GM23338 (cell line): ENCODE measurements at regions not wholly inside any gene's neighbourhood (a gene's known extent, or its start where the extent isn't known, plus 50 kb on each side); places are given as distances from the start of the nearest gene placed in this dataset.

Experiments used
- ATAC-seq: fragments of 200-7000 bp; cut with Tn5 transposase; 3 replicates; pipeline ENCODE4 v1.9.1; 2020
- DNase-seq: peaks from one replicate; pipeline ENCODE4 v3.0.0-alpha.2; 2015; ENCODE audit warnings: low spot score
- H2AFZ ChIP-seq: fragments of 200-600 bp; sonication (generic); 2 replicates; pipeline ENCODE4 v1.8.0; 2016; ENCODE audit warnings: antibody characterized with exemption, mild to moderate bottlenecking, moderate library complexity
- H3F3A ChIP-seq: fragments of 200-600 bp; sonication (generic); replicated peaks from 2 replicates; pipeline ENCODE4 v1.8.0; 2017; ENCODE audit warnings: antibody characterized with exemption, mixed run types, low read depth
- H3K27ac ChIP-seq: fragments of 200-600 bp; sonication (generic); 2 replicates; pipeline ENCODE4 v1.6.1; 2016; ENCODE audit warnings: low read depth
- H3K27me3 ChIP-seq: fragments of 200-600 bp; sonication (generic); 2 replicates; pipeline ENCODE4 v1.8.0; 2016; ENCODE audit warnings: mild to moderate bottlenecking, mixed run types, moderate library complexity; ENCODE audit not compliant: insufficient read depth
- H3K36me3 ChIP-seq: fragments of 200-600 bp; sonication (generic); 2 replicates; pipeline ENCODE4 v1.8.0; 2016; ENCODE audit warnings: mild to moderate bottlenecking; ENCODE audit not compliant: insufficient read depth
- H3K4me1 ChIP-seq: fragments of 200-600 bp; sonication (generic); 2 replicates; pipeline ENCODE4 v1.8.0; 2016; ENCODE audit warnings: mild to moderate bottlenecking, moderate library complexity; ENCODE audit not compliant: insufficient read depth
- H3K4me2 ChIP-seq: fragments of 200-600 bp; sonication (generic); 2 replicates; pipeline ENCODE4 v1.7.1; 2017; ENCODE audit warnings: mixed run types
- H3K4me3 ChIP-seq: fragments of 200-600 bp; sonication (generic); 2 replicates; pipeline ENCODE4 v1.6.1; 2016; ENCODE audit warnings: mixed run types
- H3K79me2 ChIP-seq: fragments of 200-600 bp; sonication (generic); replicated peaks from 2 replicates; pipeline ENCODE4 v1.8.0; 2017; ENCODE audit warnings: mild to moderate bottlenecking; ENCODE audit not compliant: insufficient read depth
- H3K9me2 ChIP-seq: fragments of 200-600 bp; sonication (generic); 2 replicates; pipeline ENCODE4 v1.8.0; 2017; ENCODE audit not compliant: insufficient read depth
- H4K20me1 ChIP-seq: fragments of 200-600 bp; sonication (generic); replicated peaks from 2 replicates; pipeline ENCODE4 v1.8.0; 2017; ENCODE audit warnings: mild to moderate bottlenecking; ENCODE audit not compliant: insufficient read depth
- H3K27ac Mint-ChIP-seq: 2 replicates; pipeline ENCODE4 v1.8.0; 2020; ENCODE audit warnings: inconsistent platforms, mild to moderate bottlenecking, moderate library complexity, mixed read lengths
- H3K27me3 Mint-ChIP-seq: 3 replicates; pipeline ENCODE4 v1.8.0; 2022; ENCODE audit warnings: low read depth, mild to moderate bottlenecking, moderate library complexity, mixed read lengths, inconsistent platforms; ENCODE audit not compliant: insufficient read depth, poor library complexity
- H3K36me3 Mint-ChIP-seq: 3 replicates; pipeline ENCODE4 v1.8.0; 2021; ENCODE audit warnings: low read depth, mild to moderate bottlenecking, inconsistent platforms, moderate library complexity, mixed read lengths
- H3K4me1 Mint-ChIP-seq: 3 replicates; pipeline ENCODE4 v1.8.0; 2020; ENCODE audit warnings: mild to moderate bottlenecking, inconsistent platforms, mixed read lengths
- H3K4me3 Mint-ChIP-seq: 3 replicates; pipeline ENCODE4 v1.8.0; 2021; ENCODE audit warnings: moderate library complexity, mild to moderate bottlenecking, inconsistent platforms, mixed read lengths
- H3K9me3 Mint-ChIP-seq: 3 replicates; pipeline ENCODE4 v1.8.0; 2020; ENCODE audit warnings: moderate library complexity, mild to moderate bottlenecking, inconsistent platforms, mixed read lengths
- CREB1 ChIP-seq: fragments of 250-450 bp; sonication (Bioruptor Pico); IDR thresholded peaks from 2 replicates; pipeline ENCODE4 v1.5.0; 2020; ENCODE audit warnings: low read depth, mild to moderate bottlenecking, moderate library complexity
- CTCF ChIP-seq, 2 experiments: fragments of 200-600 bp in 1 of 2; sonication (generic) in 1 of 2; conservative IDR thresholded peaks; 2 replicates each; pipeline versions ENCODE4 v1.5.1 to v1.6.1; 2016 to 2017; ENCODE audit warnings: antibody characterized with exemption in 2 of 2, low read depth in 2 of 2, mild to moderate bottlenecking in 2 of 2, moderate library complexity in 1 of 2
- EZH2 ChIP-seq: fragments of 200-600 bp; sonication (generic); IDR thresholded peaks from one replicate; pipeline ENCODE4 v1.8.0; 2017; ENCODE audit warnings: antibody characterized with exemption, mild to moderate bottlenecking, low read depth; ENCODE audit not compliant: unreplicated experiment
- EZH2phosphoT487 ChIP-seq: fragments of 200-600 bp; sonication (generic); IDR thresholded peaks from one replicate; pipeline ENCODE4 v1.8.1; 2018; ENCODE audit warnings: antibody characterized with exemption; ENCODE audit not compliant: unreplicated experiment
- JUNB ChIP-seq: IDR thresholded peaks from one replicate; pipeline ENCODE4 v1.6.1; 2016; ENCODE audit warnings: antibody characterized with exemption; ENCODE audit not compliant: unreplicated experiment
- NANOG ChIP-seq: IDR thresholded peaks from 2 replicates; pipeline ENCODE4 v1.6.1; 2016; ENCODE audit warnings: antibody characterized with exemption, borderline replicate concordance
- POLR2AphosphoS5 ChIP-seq: IDR thresholded peaks from 2 replicates; pipeline ENCODE4 v1.6.1; 2016; ENCODE audit warnings: antibody characterized with exemption, low read depth
- REST ChIP-seq: IDR thresholded peaks from one replicate; pipeline ENCODE4 v1.6.1; 2018; ENCODE audit warnings: antibody characterized with exemption; ENCODE audit not compliant: unreplicated experiment
- STAT1 ChIP-seq: IDR thresholded peaks from one replicate; pipeline ENCODE4 v1.6.1; 2016; ENCODE audit warnings: antibody characterized with exemption; ENCODE audit not compliant: unreplicated experiment
- ZNF114 ChIP-seq: fragments of 250-450 bp; sonication (Bioruptor Pico); IDR thresholded peaks from 2 replicates; pipeline ENCODE4 v1.5.0; 2020; ENCODE audit warnings: mild to moderate bottlenecking, moderate library complexity
- ZNF331 ChIP-seq: fragments of 250-450 bp; sonication (Bioruptor Pico); IDR thresholded peaks from 2 replicates; pipeline ENCODE4 v1.5.0; 2020; ENCODE audit warnings: low read depth, mild to moderate bottlenecking, moderate library complexity
- TF ChIP-seq, protein P1 (sequence below): IDR thresholded peaks from 2 replicates; pipeline ENCODE4 v1.6.1; 2016; ENCODE audit warnings: antibody characterized with exemption
- TF ChIP-seq, protein P2 (sequence below): fragments of 250-450 bp; sonication (Bioruptor Pico); IDR thresholded peaks from 2 replicates; pipeline ENCODE4 v1.5.0; 2020; ENCODE audit warnings: mild to moderate bottlenecking, moderate library complexity

GRCh38 chr2:142748559-142749099 lies 128.8 kb upstream of the KYNU start:
- Mint-ChIP-seq H3K4me1 (no peaks in the 10 kb centered on the region), H3K4me3 (no peak overlapping the region), H3K27ac (no peak overlapping the region), H3K9me3 (no peaks in the 10 kb centered on the region; the same call in 2 of the 3 replicates), H3K36me3 (no peaks in the 10 kb centered on the region), H3K27me3 (peaks cover 2% of the 10 kb centered on the region)
- no peaks in the 10 kb centered on the region for H3K36me3 ChIP-seq
- no peaks in the 10 kb centered on the region for H3K4me1 ChIP-seq
- H3K27me3 ChIP-seq: no peaks in the 10 kb centered on the region
- H3K9me2 ChIP-seq: peaks cover 9% of the 10 kb centered on the region; the same call in 1 of the 2 replicates
- no peak for ATAC-seq
- H3K4me3 ChIP-seq: no peak overlapping the region
- no peak overlapping the region for H3K4me2 ChIP-seq
- H3F3A ChIP-seq: no peaks in the 10 kb centered on the region
- H2AFZ ChIP-seq: no peak overlapping the region
- TF ChIP-seq POLR2AphosphoS5 (no peak), ZNF331 (CRISPR knock-in tag) (no peak), NANOG (no peak), EZH2 (no peak), EZH2phosphoT487 (no peak), JUNB (no peak), REST (no peak), CREB1 (CRISPR knock-in tag) (no peak), CTCF (conservative IDR thresholded peaks at IDR 0.05; ENCODE audit: low read depth in 2 of 2) (no peak), ZNF114 (CRISPR knock-in tag) (no peak), STAT1 (no peak)
- TF ChIP-seq, protein P1, sequence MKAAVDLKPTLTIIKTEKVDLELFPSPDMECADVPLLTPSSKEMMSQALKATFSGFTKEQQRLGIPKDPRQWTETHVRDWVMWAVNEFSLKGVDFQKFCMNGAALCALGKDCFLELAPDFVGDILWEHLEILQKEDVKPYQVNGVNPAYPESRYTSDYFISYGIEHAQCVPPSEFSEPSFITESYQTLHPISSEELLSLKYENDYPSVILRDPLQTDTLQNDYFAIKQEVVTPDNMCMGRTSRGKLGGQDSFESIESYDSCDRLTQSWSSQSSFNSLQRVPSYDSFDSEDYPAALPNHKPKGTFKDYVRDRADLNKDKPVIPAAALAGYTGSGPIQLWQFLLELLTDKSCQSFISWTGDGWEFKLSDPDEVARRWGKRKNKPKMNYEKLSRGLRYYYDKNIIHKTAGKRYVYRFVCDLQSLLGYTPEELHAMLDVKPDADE: no peak
- TF ChIP-seq, protein P2, sequence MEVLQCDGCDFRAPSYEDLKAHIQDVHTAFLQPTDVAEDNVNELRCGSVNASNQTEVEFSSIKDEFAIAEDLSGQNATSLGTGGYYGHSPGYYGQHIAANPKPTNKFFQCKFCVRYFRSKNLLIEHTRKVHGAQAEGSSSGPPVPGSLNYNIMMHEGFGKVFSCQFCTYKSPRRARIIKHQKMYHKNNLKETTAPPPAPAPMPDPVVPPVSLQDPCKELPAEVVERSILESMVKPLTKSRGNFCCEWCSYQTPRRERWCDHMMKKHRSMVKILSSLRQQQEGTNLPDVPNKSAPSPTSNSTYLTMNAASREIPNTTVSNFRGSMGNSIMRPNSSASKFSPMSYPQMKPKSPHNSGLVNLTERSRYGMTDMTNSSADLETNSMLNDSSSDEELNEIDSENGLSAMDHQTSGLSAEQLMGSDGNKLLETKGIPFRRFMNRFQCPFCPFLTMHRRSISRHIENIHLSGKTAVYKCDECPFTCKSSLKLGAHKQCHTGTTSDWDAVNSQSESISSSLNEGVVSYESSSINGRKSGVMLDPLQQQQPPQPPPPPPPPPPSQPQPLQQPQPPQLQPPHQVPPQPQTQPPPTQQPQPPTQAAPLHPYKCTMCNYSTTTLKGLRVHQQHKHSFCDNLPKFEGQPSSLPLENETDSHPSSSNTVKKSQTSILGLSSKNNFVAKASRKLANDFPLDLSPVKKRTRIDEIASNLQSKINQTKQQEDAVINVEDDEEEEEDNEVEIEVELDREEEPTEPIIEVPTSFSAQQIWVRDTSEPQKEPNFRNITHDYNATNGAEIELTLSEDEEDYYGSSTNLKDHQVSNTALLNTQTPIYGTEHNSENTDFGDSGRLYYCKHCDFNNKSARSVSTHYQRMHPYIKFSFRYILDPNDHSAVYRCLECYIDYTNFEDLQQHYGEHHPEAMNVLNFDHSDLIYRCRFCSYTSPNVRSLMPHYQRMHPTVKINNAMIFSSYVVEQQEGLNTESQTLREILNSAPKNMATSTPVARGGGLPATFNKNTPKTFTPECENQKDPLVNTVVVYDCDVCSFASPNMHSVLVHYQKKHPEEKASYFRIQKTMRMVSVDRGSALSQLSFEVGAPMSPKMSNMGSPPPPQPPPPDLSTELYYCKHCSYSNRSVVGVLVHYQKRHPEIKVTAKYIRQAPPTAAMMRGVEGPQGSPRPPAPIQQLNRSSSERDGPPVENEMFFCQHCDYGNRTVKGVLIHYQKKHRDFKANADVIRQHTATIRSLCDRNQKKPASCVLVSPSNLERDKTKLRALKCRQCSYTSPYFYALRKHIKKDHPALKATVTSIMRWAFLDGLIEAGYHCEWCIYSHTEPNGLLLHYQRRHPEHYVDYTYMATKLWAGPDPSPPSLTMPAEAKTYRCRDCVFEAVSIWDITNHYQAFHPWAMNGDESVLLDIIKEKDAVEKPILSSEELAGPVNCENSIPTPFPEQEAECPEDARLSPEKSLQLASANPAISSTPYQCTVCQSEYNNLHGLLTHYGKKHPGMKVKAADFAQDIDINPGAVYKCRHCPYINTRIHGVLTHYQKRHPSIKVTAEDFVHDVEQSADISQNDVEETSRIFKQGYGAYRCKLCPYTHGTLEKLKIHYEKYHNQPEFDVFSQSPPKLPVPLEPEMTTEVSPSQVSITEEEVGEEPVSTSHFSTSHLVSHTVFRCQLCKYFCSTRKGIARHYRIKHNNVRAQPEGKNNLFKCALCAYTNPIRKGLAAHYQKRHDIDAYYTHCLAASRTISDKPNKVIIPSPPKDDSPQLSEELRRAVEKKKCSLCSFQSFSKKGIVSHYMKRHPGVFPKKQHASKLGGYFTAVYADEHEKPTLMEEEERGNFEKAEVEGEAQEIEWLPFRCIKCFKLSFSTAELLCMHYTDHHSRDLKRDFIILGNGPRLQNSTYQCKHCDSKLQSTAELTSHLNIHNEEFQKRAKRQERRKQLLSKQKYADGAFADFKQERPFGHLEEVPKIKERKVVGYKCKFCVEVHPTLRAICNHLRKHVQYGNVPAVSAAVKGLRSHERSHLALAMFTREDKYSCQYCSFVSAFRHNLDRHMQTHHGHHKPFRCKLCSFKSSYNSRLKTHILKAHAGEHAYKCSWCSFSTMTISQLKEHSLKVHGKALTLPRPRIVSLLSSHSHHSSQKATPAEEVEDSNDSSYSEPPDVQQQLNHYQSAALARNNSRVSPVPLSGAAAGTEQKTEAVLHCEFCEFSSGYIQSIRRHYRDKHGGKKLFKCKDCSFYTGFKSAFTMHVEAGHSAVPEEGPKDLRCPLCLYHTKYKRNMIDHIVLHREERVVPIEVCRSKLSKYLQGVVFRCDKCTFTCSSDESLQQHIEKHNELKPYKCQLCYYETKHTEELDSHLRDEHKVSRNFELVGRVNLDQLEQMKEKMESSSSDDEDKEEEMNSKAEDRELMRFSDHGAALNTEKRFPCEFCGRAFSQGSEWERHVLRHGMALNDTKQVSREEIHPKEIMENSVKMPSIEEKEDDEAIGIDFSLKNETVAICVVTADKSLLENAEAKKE (CRISPR knock-in tag): no peak
- no peaks in the 10 kb centered on the region for H4K20me1 ChIP-seq
- DNase-seq: no peak
- no peak overlapping the region for H3K27ac ChIP-seq
- no peaks in the 10 kb centered on the region for H3K79me2 ChIP-seq
